DND-41 (cell line): ENCODE measurements at regions not wholly inside any gene's neighbourhood (a gene's known extent, or its start where the extent isn't known, plus 50 kb on each side); places are given as distances from the start of the nearest gene placed in this dataset.

Source experiments
- CTCF ChIP-seq: IDR thresholded peaks from 2 replicates; pipeline ENCODE4 v1.5.1; 2012; ENCODE audit warnings: borderline replicate concordance, low read length, moderate library complexity, mild to moderate bottlenecking; ENCODE audit not compliant: poor library complexity, severe bottlenecking; ENCODE audit errors: extremely low read depth
- EZH2 ChIP-seq: IDR thresholded peaks from 3 replicates; pipeline ENCODE4 v1.6.1; 2012; ENCODE audit warnings: borderline replicate concordance, low read depth, mild to moderate bottlenecking, moderate library complexity, low read length, inconsistent platforms; ENCODE audit not compliant: severe bottlenecking

- no peak for TF ChIP-seq EZH2
- TF ChIP-seq CTCF: no peak
Observed at GRCh38 chr1:182210417-182210816, 148.9 kb upstream of the ZNF648 start.
